H1 (cell line): ENCODE measurements at regions not wholly inside any gene's neighbourhood (a gene's known extent, or its start where the extent isn't known, plus 50 kb on each side); places are given as distances from the start of the nearest gene placed in this dataset.

Experiments
- GTF2F1 ChIP-seq: IDR thresholded peaks from 2 replicates; pipeline ENCODE4 v1.6.1; 2012; ENCODE audit warnings: low read depth, low read length, improper control_type of control experiment, borderline replicate concordance
- POLR2A ChIP-seq, 2 experiments: IDR thresholded peaks; 1 replicate in 1 of 2; 2 replicates in 1 of 2; pipeline ENCODE4 v1.6.1; 2011; ENCODE audit warnings: low read depth in 2 of 2, low read length in 2 of 2, mild to moderate bottlenecking in 2 of 2; ENCODE audit errors: control extremely low read depth in 1 of 2
- RFX5 ChIP-seq: IDR thresholded peaks from 2 replicates; pipeline ENCODE4 v1.6.1; 2011; ENCODE audit warnings: low read depth, low read length, improper control_type of control experiment, borderline replicate concordance
- SRF ChIP-seq: IDR thresholded peaks from 2 replicates; pipeline ENCODE4 v1.6.1; 2011; ENCODE audit warnings: mild to moderate bottlenecking, low read depth, low read length, moderate library complexity
- YY1 ChIP-seq: IDR thresholded peaks from 2 replicates; pipeline ENCODE4 v1.6.1; 2011; ENCODE audit warnings: low read depth, mild to moderate bottlenecking, low read length
- TF ChIP-seq, protein P1 (sequence below): IDR thresholded peaks from 2 replicates; pipeline ENCODE4 v1.6.1; 2011; ENCODE audit warnings: low read length, improper control_type of control experiment
- TF ChIP-seq, protein P2 (sequence below), 3 experiments: IDR thresholded peaks; 1 replicate in 2 of 3; 2 replicates in 1 of 3; pipeline versions ENCODE4 v1.5.1 to v1.6.1; 2011; ENCODE audit warnings: low read length in 3 of 3, mild to moderate bottlenecking in 3 of 3, inconsistent platforms in 2 of 3, low read depth in 1 of 3, moderate library complexity in 1 of 3; ENCODE audit not compliant: insufficient read depth in 1 of 3; ENCODE audit errors: control extremely low read depth in 1 of 3
- TF ChIP-seq, protein P3 (sequence below): IDR thresholded peaks from 2 replicates; pipeline ENCODE4 v1.6.1; 2012; ENCODE audit warnings: inconsistent platforms

DNA sequence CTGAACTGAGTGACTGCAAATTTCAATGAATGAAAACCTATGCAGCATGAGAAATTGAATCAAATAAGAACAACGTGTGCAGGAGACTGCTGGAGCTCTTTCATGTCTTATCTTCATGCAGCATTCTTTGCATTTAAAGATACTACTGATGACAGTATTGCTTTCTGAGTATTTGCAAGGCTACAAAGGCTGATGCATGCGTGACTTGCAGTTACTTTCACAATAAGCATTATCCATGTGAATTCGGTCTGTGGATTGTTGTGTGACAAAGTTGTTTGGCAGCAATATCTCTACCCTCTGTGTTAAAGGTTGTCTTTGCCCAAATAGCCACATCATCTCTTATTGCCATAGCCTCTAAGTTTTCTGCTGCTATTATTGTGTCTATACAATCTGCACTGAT, 102.1 kb upstream of the FBXL17 start:
- TF ChIP-seq YY1 (no peak), GTF2F1 (no peak), RFX5 (no peak), SRF (no peak), POLR2A (IDR thresholded peaks at IDR 0.05; ENCODE audit: control extremely low read depth in 1 of 2, low read depth in 2 of 2, low read length in 2 of 2) (no peak)
- TF ChIP-seq, protein P1, sequence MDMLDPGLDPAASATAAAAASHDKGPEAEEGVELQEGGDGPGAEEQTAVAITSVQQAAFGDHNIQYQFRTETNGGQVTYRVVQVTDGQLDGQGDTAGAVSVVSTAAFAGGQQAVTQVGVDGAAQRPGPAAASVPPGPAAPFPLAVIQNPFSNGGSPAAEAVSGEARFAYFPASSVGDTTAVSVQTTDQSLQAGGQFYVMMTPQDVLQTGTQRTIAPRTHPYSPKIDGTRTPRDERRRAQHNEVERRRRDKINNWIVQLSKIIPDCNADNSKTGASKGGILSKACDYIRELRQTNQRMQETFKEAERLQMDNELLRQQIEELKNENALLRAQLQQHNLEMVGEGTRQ: no peak
- TF ChIP-seq, protein P2, sequence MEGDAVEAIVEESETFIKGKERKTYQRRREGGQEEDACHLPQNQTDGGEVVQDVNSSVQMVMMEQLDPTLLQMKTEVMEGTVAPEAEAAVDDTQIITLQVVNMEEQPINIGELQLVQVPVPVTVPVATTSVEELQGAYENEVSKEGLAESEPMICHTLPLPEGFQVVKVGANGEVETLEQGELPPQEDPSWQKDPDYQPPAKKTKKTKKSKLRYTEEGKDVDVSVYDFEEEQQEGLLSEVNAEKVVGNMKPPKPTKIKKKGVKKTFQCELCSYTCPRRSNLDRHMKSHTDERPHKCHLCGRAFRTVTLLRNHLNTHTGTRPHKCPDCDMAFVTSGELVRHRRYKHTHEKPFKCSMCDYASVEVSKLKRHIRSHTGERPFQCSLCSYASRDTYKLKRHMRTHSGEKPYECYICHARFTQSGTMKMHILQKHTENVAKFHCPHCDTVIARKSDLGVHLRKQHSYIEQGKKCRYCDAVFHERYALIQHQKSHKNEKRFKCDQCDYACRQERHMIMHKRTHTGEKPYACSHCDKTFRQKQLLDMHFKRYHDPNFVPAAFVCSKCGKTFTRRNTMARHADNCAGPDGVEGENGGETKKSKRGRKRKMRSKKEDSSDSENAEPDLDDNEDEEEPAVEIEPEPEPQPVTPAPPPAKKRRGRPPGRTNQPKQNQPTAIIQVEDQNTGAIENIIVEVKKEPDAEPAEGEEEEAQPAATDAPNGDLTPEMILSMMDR (IDR thresholded peaks at IDR 0.05; ENCODE audit: control extremely low read depth in 1 of 3, insufficient read depth in 1 of 3, low read depth in 1 of 3, low read length in 3 of 3): no peak
- TF ChIP-seq, protein P3, sequence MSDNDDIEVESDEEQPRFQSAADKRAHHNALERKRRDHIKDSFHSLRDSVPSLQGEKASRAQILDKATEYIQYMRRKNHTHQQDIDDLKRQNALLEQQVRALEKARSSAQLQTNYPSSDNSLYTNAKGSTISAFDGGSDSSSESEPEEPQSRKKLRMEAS: no peak
